ENCODE measurements at regions not wholly inside any gene's neighbourhood (a gene's known extent, or its start where the extent isn't known, plus 50 kb on each side); places are given as distances from the start of the nearest gene placed in this dataset.
"Not testable (repeated sequence)": the region's sequence is repeated elsewhere in the genome, so short reads cannot be mapped to it uniquely, and the experiment has no call there.

- no peak overlapping the region for H3K27ac ChIP-seq (ENCODE audit: low read depth, low read length)
- no peak overlapping the region for H2AFZ ChIP-seq (ENCODE audit: low read depth, low read length, severe bottlenecking)
- no peak overlapping the region for H3K4me2 ChIP-seq (ENCODE audit: low read depth, low read length, poor library complexity, severe bottlenecking)
- no peaks in the 10 kb centered on the region for H3K36me3 ChIP-seq (ENCODE audit: low read length)
- H3F3A ChIP-seq (ENCODE audit: insufficient read depth): no peaks in the 10 kb centered on the region
- no peaks in the 10 kb centered on the region; the same call in 1 of the 2 replicates for H3K9me2 ChIP-seq (replicated peaks; ENCODE audit: insufficient read depth, low read length)
- no peaks in the 10 kb centered on the region for H3K27me3 ChIP-seq (ENCODE audit: low read length)
- H3K9ac ChIP-seq (ENCODE audit: low read length): no peak overlapping the region
- no peak for TF ChIP-seq EZH2phosphoT487 (conservative IDR thresholded peaks at IDR 0.05; ENCODE audit: low read length)
- TF ChIP-seq, protein P1, sequence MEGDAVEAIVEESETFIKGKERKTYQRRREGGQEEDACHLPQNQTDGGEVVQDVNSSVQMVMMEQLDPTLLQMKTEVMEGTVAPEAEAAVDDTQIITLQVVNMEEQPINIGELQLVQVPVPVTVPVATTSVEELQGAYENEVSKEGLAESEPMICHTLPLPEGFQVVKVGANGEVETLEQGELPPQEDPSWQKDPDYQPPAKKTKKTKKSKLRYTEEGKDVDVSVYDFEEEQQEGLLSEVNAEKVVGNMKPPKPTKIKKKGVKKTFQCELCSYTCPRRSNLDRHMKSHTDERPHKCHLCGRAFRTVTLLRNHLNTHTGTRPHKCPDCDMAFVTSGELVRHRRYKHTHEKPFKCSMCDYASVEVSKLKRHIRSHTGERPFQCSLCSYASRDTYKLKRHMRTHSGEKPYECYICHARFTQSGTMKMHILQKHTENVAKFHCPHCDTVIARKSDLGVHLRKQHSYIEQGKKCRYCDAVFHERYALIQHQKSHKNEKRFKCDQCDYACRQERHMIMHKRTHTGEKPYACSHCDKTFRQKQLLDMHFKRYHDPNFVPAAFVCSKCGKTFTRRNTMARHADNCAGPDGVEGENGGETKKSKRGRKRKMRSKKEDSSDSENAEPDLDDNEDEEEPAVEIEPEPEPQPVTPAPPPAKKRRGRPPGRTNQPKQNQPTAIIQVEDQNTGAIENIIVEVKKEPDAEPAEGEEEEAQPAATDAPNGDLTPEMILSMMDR (IDR thresholded peaks at IDR 0.05; ENCODE audit: insufficient read depth, low read length, poor library complexity, severe bottlenecking): no peak
- no peak overlapping the region for H3K4me3 ChIP-seq (ENCODE audit: insufficient read depth, low read length, poor library complexity, severe bottlenecking)
- no peaks in the 10 kb centered on the region for H4K20me1 ChIP-seq (ENCODE audit: low read depth, low read length)
- H3K79me2 ChIP-seq (ENCODE audit: insufficient read depth, low read length): no peaks in the 10 kb centered on the region
- no peaks in the 10 kb centered on the region for H3K9me3 ChIP-seq (ENCODE audit: insufficient read depth, low read length)
Observed at GRCh38 chr5:167107684-167108083, 1183.8 kb upstream of the WWC1 start.

DNA sequence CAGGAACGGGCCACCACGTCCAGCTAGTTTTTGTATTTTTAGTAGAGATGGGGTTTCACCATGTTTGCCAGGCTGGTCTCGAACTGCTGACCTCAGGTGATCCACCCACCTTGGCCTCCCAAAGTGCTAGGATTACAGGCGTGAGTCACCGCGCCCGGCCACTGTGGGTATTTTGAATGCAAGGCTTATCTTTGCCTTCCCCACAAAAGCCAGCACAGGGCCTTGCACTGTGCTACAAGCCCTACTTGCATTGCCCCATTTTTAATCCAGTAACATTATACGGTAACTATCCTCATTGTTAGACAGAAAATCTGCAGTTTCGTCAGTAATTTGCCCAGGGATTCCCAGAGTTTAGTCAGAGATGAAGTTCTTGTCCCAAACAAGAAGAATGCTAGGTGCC lies 1183.2 kb upstream of the WWC1 start:
- not testable (repeated sequence) for H3K9me2 ChIP-seq (replicated peaks; ENCODE audit: insufficient read depth, low read length); H3K9ac ChIP-seq (ENCODE audit: low read length); H3K9me3 ChIP-seq (ENCODE audit: insufficient read depth, low read length); H2AFZ ChIP-seq (ENCODE audit: low read depth, low read length, severe bottlenecking); H3K4me3 ChIP-seq (ENCODE audit: insufficient read depth, low read length, poor library complexity, severe bottlenecking); H3K36me3 ChIP-seq (ENCODE audit: low read length); H3K27me3 ChIP-seq (ENCODE audit: low read length); H3K4me2 ChIP-seq (ENCODE audit: low read depth, low read length, poor library complexity, severe bottlenecking); H3F3A ChIP-seq (ENCODE audit: insufficient read depth); H3K27ac ChIP-seq (ENCODE audit: low read depth, low read length); H3K79me2 ChIP-seq (ENCODE audit: insufficient read depth, low read length); H4K20me1 ChIP-seq (ENCODE audit: low read depth, low read length)

DNA sequence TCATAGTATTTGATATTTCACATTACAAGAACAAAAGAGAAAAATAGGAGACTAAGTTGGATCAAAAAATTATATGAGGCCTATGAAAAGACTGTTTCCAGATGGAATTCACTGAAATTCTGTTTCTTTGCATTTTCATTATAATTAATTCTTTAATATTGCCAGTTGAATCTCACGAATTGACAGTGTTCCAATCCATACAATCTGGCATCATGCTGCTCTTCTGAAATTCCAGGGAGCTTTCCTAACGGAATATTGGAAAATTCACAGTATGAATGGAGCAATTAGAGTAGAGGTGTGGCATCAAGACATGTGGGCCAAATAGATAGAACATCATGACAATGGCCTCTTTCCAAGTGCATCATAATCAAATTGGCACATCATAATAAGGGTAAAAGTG lies 1178.9 kb upstream of the WWC1 start:
- H3K9ac ChIP-seq (ENCODE audit: low read length): no peak overlapping the region
- no peak overlapping the region for H2AFZ ChIP-seq (ENCODE audit: low read depth, low read length, severe bottlenecking)
- no peak overlapping the region for H3K4me2 ChIP-seq (ENCODE audit: low read depth, low read length, poor library complexity, severe bottlenecking)
- no peak for TF ChIP-seq EZH2phosphoT487 (conservative IDR thresholded peaks at IDR 0.05; ENCODE audit: low read length)
- TF ChIP-seq, protein P1 (IDR thresholded peaks at IDR 0.05; ENCODE audit: insufficient read depth, low read length, poor library complexity, severe bottlenecking): no peak
- no peaks in the 10 kb centered on the region for H4K20me1 ChIP-seq (ENCODE audit: low read depth, low read length)
- no peaks in the 10 kb centered on the region for H3F3A ChIP-seq (ENCODE audit: insufficient read depth)
- no peak overlapping the region for H3K4me3 ChIP-seq (ENCODE audit: insufficient read depth, low read length, poor library complexity, severe bottlenecking)
- no peaks in the 10 kb centered on the region; the same call in 1 of the 2 replicates for H3K9me2 ChIP-seq (replicated peaks; ENCODE audit: insufficient read depth, low read length)
- no peak overlapping the region for H3K27ac ChIP-seq (ENCODE audit: low read depth, low read length)
- H3K27me3 ChIP-seq (ENCODE audit: low read length): no peaks in the 10 kb centered on the region
- H3K9me3 ChIP-seq (ENCODE audit: insufficient read depth, low read length): no peaks in the 10 kb centered on the region
- no peaks in the 10 kb centered on the region for H3K36me3 ChIP-seq (ENCODE audit: low read length)
- no peaks in the 10 kb centered on the region for H3K79me2 ChIP-seq (ENCODE audit: insufficient read depth, low read length)

GRCh38 chr5:167122267-167122666 lies 1169.2 kb upstream of the WWC1 start:
- Histone ChIP-seq H3K27me3 (ENCODE audit: low read length) (no peaks in the 10 kb centered on the region), H2AFZ (ENCODE audit: low read depth, low read length, severe bottlenecking) (no peak overlapping the region), H3K36me3 (ENCODE audit: low read length) (no peaks in the 10 kb centered on the region), H3K4me2 (ENCODE audit: low read depth, low read length, poor library complexity, severe bottlenecking) (no peak overlapping the region), H3K79me2 (ENCODE audit: insufficient read depth, low read length) (no peaks in the 10 kb centered on the region), H3K9me3 (ENCODE audit: insufficient read depth, low read length) (no peaks in the 10 kb centered on the region), H3K27ac (ENCODE audit: low read depth, low read length) (no peak overlapping the region), H3K4me3 (ENCODE audit: insufficient read depth, low read length, poor library complexity, severe bottlenecking) (no peak overlapping the region), H4K20me1 (ENCODE audit: low read depth, low read length) (no peaks in the 10 kb centered on the region), H3F3A (ENCODE audit: insufficient read depth) (no peaks in the 10 kb centered on the region), H3K9me2 (replicated peaks; ENCODE audit: insufficient read depth, low read length) (no peaks in the 10 kb centered on the region), H3K9ac (ENCODE audit: low read length) (no peak overlapping the region)
- TF ChIP-seq EZH2phosphoT487 (conservative IDR thresholded peaks at IDR 0.05; ENCODE audit: low read length): no peak
- TF ChIP-seq, protein P1 (IDR thresholded peaks at IDR 0.05; ENCODE audit: insufficient read depth, low read length, poor library complexity, severe bottlenecking): no peak

Data from SU-DHL-6 (cell line).